SK-N-SH (cell line): ENCODE measurements at regions not wholly inside any gene's neighbourhood (a gene's known extent, or its start where the extent isn't known, plus 50 kb on each side); places are given as distances from the start of the nearest gene placed in this dataset.

Experiments
- CTCF ChIP-seq: fragments of 200-600 bp; sonication (generic); IDR thresholded peaks from 2 replicates; pipeline ENCODE4 v1.6.1; 2017; ENCODE audit warnings: antibody characterized with exemption, mild to moderate bottlenecking, moderate library complexity
- EP300 ChIP-seq, 2 experiments: IDR thresholded peaks; 2 replicates each; pipeline versions ENCODE4 v1.4.0 to v1.6.1; 2012; ENCODE audit warnings: borderline replicate concordance in 1 of 2, low read depth in 1 of 2, low read length in 1 of 2
- EZH2phosphoT487 ChIP-seq: fragments of 200-600 bp; sonication (generic); IDR thresholded peaks from 2 replicates; pipeline ENCODE4 v1.6.1; 2017; ENCODE audit warnings: low read depth, mixed run types, mild to moderate bottlenecking, antibody characterized with exemption, moderate library complexity, borderline replicate concordance
- FOXM1 ChIP-seq: IDR thresholded peaks from 2 replicates; pipeline ENCODE4 v1.4.0; 2012; ENCODE audit warnings: low read depth, mild to moderate bottlenecking
- GABPA ChIP-seq: IDR thresholded peaks from 2 replicates; pipeline ENCODE4 v1.4.0; 2012; ENCODE audit warnings: low read depth, mild to moderate bottlenecking
- POLR2AphosphoS5 ChIP-seq: IDR thresholded peaks from 2 replicates; pipeline ENCODE4 v1.6.1; 2012; ENCODE audit warnings: low read depth, low read length
- TAF1 ChIP-seq: IDR thresholded peaks from 2 replicates; pipeline ENCODE4 v1.6.1; 2012; ENCODE audit warnings: low read depth, mild to moderate bottlenecking, low read length, moderate library complexity, borderline replicate concordance
- TCF12 ChIP-seq: IDR thresholded peaks from 2 replicates; pipeline ENCODE4 v1.4.0; 2012
- TF ChIP-seq, protein P1 (sequence below): IDR thresholded peaks from 2 replicates; pipeline ENCODE4; 2012
- TF ChIP-seq, protein P2 (sequence below): IDR thresholded peaks from 2 replicates; pipeline ENCODE4 v1.4.0; 2012; ENCODE audit warnings: low read depth, borderline replicate concordance
- TF ChIP-seq, protein P3 (sequence below): IDR thresholded peaks from 2 replicates; pipeline ENCODE4 v1.4.0; 2012; ENCODE audit warnings: low read depth

GRCh38 chr12:107544937-107545336 is 140.7 kb upstream of the PWP1 start:
- TF ChIP-seq, protein P1, sequence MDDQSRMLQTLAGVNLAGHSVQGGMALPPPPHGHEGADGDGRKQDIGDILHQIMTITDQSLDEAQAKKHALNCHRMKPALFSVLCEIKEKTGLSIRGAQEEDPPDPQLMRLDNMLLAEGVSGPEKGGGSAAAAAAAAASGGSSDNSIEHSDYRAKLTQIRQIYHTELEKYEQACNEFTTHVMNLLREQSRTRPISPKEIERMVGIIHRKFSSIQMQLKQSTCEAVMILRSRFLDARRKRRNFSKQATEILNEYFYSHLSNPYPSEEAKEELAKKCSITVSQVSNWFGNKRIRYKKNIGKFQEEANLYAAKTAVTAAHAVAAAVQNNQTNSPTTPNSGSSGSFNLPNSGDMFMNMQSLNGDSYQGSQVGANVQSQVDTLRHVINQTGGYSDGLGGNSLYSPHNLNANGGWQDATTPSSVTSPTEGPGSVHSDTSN = no peak
- TF ChIP-seq TAF1 = no peak
- TF ChIP-seq TCF12 = no peak
- TF ChIP-seq CTCF = no peak
- no peak for TF ChIP-seq POLR2AphosphoS5
- TF ChIP-seq, protein P2, sequence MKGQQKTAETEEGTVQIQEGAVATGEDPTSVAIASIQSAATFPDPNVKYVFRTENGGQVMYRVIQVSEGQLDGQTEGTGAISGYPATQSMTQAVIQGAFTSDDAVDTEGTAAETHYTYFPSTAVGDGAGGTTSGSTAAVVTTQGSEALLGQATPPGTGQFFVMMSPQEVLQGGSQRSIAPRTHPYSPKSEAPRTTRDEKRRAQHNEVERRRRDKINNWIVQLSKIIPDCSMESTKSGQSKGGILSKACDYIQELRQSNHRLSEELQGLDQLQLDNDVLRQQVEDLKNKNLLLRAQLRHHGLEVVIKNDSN = no peak
- no peak for TF ChIP-seq EP300 (IDR thresholded peaks at IDR 0.05; ENCODE audit: borderline replicate concordance in 1 of 2, low read depth in 1 of 2, low read length in 1 of 2)
- TF ChIP-seq EZH2phosphoT487 = no peak
- TF ChIP-seq FOXM1 = no peak
- TF ChIP-seq, protein P3, sequence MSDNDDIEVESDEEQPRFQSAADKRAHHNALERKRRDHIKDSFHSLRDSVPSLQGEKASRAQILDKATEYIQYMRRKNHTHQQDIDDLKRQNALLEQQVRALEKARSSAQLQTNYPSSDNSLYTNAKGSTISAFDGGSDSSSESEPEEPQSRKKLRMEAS = no peak
- no peak for TF ChIP-seq GABPA
